OCI-LY3 (cell line): ENCODE measurements at regions not wholly inside any gene's neighbourhood (a gene's known extent, or its start where the extent isn't known, plus 50 kb on each side); places are given as distances from the start of the nearest gene placed in this dataset.
A peak's percentile ranks its signal among the peaks of the same experiment; 100 is the strongest.

Source experiments
- H2AFZ ChIP-seq: fragments of 200-600, 300-600 bp; shearing (Covaris generic); 2 replicates; pipeline ENCODE4 v1.6.0; 2014; ENCODE audit warnings: antibody characterized with exemption, low read depth, low read length
- H3K27ac ChIP-seq: fragments of 200-600, 300-600 bp; sonication (generic); 2 replicates; pipeline ENCODE4 v1.5.1; 2014; ENCODE audit warnings: mild to moderate bottlenecking, low read length, moderate library complexity, mixed read lengths
- H3K27me3 ChIP-seq: fragments of 200-600, 300-600 bp; sonication (generic); 2 replicates; pipeline ENCODE4 v1.6.1; 2014; ENCODE audit warnings: low read depth, low read length, mixed read lengths
- H3K36me3 ChIP-seq: fragments of 200-600, 300-600 bp; sonication (generic); replicated peaks from 2 replicates; pipeline ENCODE3; 2014; ENCODE audit warnings: low read depth, low read length, mixed read lengths
- H3K4me1 ChIP-seq: fragments of 300-600, 200-600 bp; sonication (generic); 2 replicates; pipeline ENCODE4 v1.6.1; 2014; ENCODE audit warnings: low read length, mixed read lengths
- H3K4me2 ChIP-seq: fragments of 200-600, 300-600 bp; sonication (generic); 2 replicates; pipeline ENCODE4 v1.6.1; 2014; ENCODE audit warnings: low read length, mixed read lengths
- H3K4me3 ChIP-seq: fragments of 300-600, 200-600 bp; sonication (generic); 2 replicates; pipeline ENCODE4 v1.5.1; 2014; ENCODE audit warnings: antibody characterized with exemption, mild to moderate bottlenecking, low read length, moderate library complexity
- H3K79me2 ChIP-seq: fragments of 300-600, 200-600 bp; shearing (Covaris generic); 2 replicates; pipeline ENCODE4 v1.6.1; 2014; ENCODE audit warnings: mild to moderate bottlenecking, low read length, mixed read lengths
- H3K9ac ChIP-seq: fragments of 300-600, 200-600 bp; shearing (Covaris generic); 2 replicates; pipeline ENCODE4 v1.6.0; 2014; ENCODE audit warnings: mild to moderate bottlenecking, low read length, moderate library complexity
- H3K9me3 ChIP-seq: fragments of 200-600, 300-600 bp; shearing (Covaris generic); 2 replicates; pipeline ENCODE4 v1.6.1; 2014; ENCODE audit warnings: low read length, mixed read lengths; ENCODE audit not compliant: insufficient read depth
- H4K20me1 ChIP-seq: fragments of 200-600, 300-600 bp; sonication (generic); 2 replicates; pipeline ENCODE4 v1.6.1; 2016; ENCODE audit warnings: low read length, mixed read lengths; ENCODE audit not compliant: insufficient read depth
- CTCF ChIP-seq: fragments of 200-600, 300-600 bp; sonication (generic); IDR thresholded peaks from 2 replicates; pipeline ENCODE4 v1.5.1; 2014; ENCODE audit warnings: antibody characterized with exemption, low read length, low read depth
- EZH2phosphoT487 ChIP-seq: fragments of 200-600 bp; shearing (Covaris generic); IDR thresholded peaks from 2 replicates; pipeline ENCODE4 v1.6.1; 2018; ENCODE audit warnings: antibody characterized with exemption, mixed run types, low read depth

- H3K9ac ChIP-seq, result no peak overlapping the region
- H3K36me3 ChIP-seq, result no peaks in the 10 kb centered on the region
- TF ChIP-seq EZH2phosphoT487 (no peak), CTCF (no peak)
- no peaks in the 10 kb centered on the region; the same call in 1 of the 2 replicates for H3K9me3 ChIP-seq
- no peaks in the 10 kb centered on the region for H3K27me3 ChIP-seq
- no peak overlapping the region for H3K4me2 ChIP-seq
- no peaks in the 10 kb centered on the region for H3K79me2 ChIP-seq
- H3K4me3 ChIP-seq, result no peak overlapping the region
- H3K27ac ChIP-seq, result no peak overlapping the region
- no peak overlapping the region for H2AFZ ChIP-seq
- H4K20me1 ChIP-seq, result no peaks in the 10 kb centered on the region
- H3K4me1 ChIP-seq, result no peaks in the 10 kb centered on the region
These were observed 317.8 kb upstream of the SPRY2 start for GRCh38 chr13:80658705-80659104.

GRCh38 chr13:80656512-80656904 is 315.6 kb upstream of the SPRY2 start:
- TF ChIP-seq CTCF, result no peak
- no peak for TF ChIP-seq EZH2phosphoT487
- H3K79me2 ChIP-seq, result no peaks in the 10 kb centered on the region
- no peak overlapping the region for H2AFZ ChIP-seq
- H3K27ac ChIP-seq, result no peak overlapping the region
- no peaks in the 10 kb centered on the region for H3K27me3 ChIP-seq
- H4K20me1 ChIP-seq, result no peaks in the 10 kb centered on the region
- no peak overlapping the region for H3K9ac ChIP-seq
- H3K4me3 ChIP-seq, result no peak overlapping the region
- H3K36me3 ChIP-seq, result no peaks in the 10 kb centered on the region
- H3K4me2 ChIP-seq, result no peak overlapping the region
- no peaks in the 10 kb centered on the region; the same call in 1 of the 2 replicates for H3K9me3 ChIP-seq
- no peaks in the 10 kb centered on the region for H3K4me1 ChIP-seq

- Histone ChIP-seq H3K4me3 (no peak overlapping the region), H3K27me3 (no peaks in the 10 kb centered on the region), H3K9ac (no peak overlapping the region), H3K36me3 (no peaks in the 10 kb centered on the region), H3K4me1 (no peaks in the 10 kb centered on the region), H3K27ac (no peak overlapping the region), H3K79me2 (no peaks in the 10 kb centered on the region), H2AFZ (no peak overlapping the region), H3K4me2 (no peak overlapping the region), H4K20me1 (no peaks in the 10 kb centered on the region), H3K9me3 (no peaks in the 10 kb centered on the region)
- TF ChIP-seq CTCF (peak; percentile 13; the same call in 1 of the 2 replicates), EZH2phosphoT487 (no peak)
These were observed 315.0 kb upstream of the SPRY2 start for GRCh38 chr13:80655778-80656511.

GRCh38 chr13:80654638-80655249 is 313.8 kb upstream of the SPRY2 start:
- no peak overlapping the region for H3K4me2 ChIP-seq
- H4K20me1 ChIP-seq, result no peaks in the 10 kb centered on the region
- no peaks in the 10 kb centered on the region for H3K4me1 ChIP-seq
- H3K79me2 ChIP-seq, result no peaks in the 10 kb centered on the region
- no peaks in the 10 kb centered on the region for H3K9me3 ChIP-seq
- H3K9ac ChIP-seq, result no peak overlapping the region
- no peak overlapping the region for H3K27ac ChIP-seq
- no peak overlapping the region for H3K4me3 ChIP-seq
- no peak for TF ChIP-seq EZH2phosphoT487
- no peak for TF ChIP-seq CTCF
- no peak overlapping the region for H2AFZ ChIP-seq
- no peaks in the 10 kb centered on the region for H3K27me3 ChIP-seq
- no peaks in the 10 kb centered on the region for H3K36me3 ChIP-seq
